H1 (cell line): ENCODE measurements at regions not wholly inside any gene's neighbourhood (a gene's known extent, or its start where the extent isn't known, plus 50 kb on each side); places are given as distances from the start of the nearest gene placed in this dataset.

Experiments used
- CTCF ChIA-PET: fragments of 300-600 bp; sonication (Branson Sonifier 250); formaldehyde crosslinking; loops from one replicate; lab custom pipeline; 2021; ENCODE audit not compliant: partially characterized antibody; lab: Charles Lee
- POLR2A ChIA-PET: fragments of 300-600 bp; sonication (Branson Sonifier 250); formaldehyde crosslinking; loops from one replicate; lab custom pipeline; 2021; ENCODE audit warnings: inconsistent platforms; ENCODE audit not compliant: partially characterized antibody; lab: Charles Lee
- DNase-seq, 2 experiments: peaks; one replicate each; pipeline versions ENCODE4 v3.0.0 to v3.0.0-alpha.2; 2010 to 2022; ENCODE audit warnings: low spot score in 2 of 2, low read depth in 1 of 2, mixed read lengths in 1 of 2
- FAIRE-seq: peaks from 2 replicates; lab custom pipeline; 2011; peaks lifted over from hg19 to GRCh38; lab: Jason Lieb, UNC
- H2AFZ ChIP-seq: 2 replicates; pipeline ENCODE4 v1.8.1; 2012; ENCODE audit warnings: low read length, inconsistent platforms
- H2AK5ac ChIP-seq: 2 replicates; pipeline ENCODE4 v1.6.1; 2013; ENCODE audit warnings: low read depth, low read length
- H2BK120ac ChIP-seq: replicated peaks from 2 replicates; pipeline ENCODE3; 2013; ENCODE audit warnings: low read depth, low read length, inconsistent platforms
- H2BK12ac ChIP-seq: 2 replicates; pipeline ENCODE4 v1.6.1; 2013; ENCODE audit warnings: low read depth, low read length
- H2BK15ac ChIP-seq: 2 replicates; pipeline ENCODE4 v1.6.1; 2013; ENCODE audit warnings: low read length
- H2BK20ac ChIP-seq: 2 replicates; pipeline ENCODE4 v1.6.1; 2013; ENCODE audit warnings: low read length
- H2BK5ac ChIP-seq: 2 replicates; pipeline ENCODE4 v1.6.1; 2013; ENCODE audit warnings: low read depth, low read length
- H3K14ac ChIP-seq: 2 replicates; pipeline ENCODE4 v1.6.1; 2013; ENCODE audit warnings: inconsistent platforms; ENCODE audit not compliant: insufficient read length
- H3K18ac ChIP-seq: 2 replicates; pipeline ENCODE4 v1.6.1; 2013; ENCODE audit warnings: low read length; ENCODE audit errors: extremely low read depth
- H3K23ac ChIP-seq: 2 replicates; pipeline ENCODE4 v1.6.1; 2013; ENCODE audit warnings: inconsistent platforms; ENCODE audit not compliant: insufficient read length
- H3K23me2 ChIP-seq: 2 replicates; pipeline ENCODE4 v1.6.1; 2013; ENCODE audit warnings: low read depth, low read length
- H3K27ac ChIP-seq: 2 replicates; pipeline ENCODE4 v1.6.1; 2011; ENCODE audit warnings: low read depth, low read length, inconsistent platforms
- H3K27me3 ChIP-seq, 4 experiments: replicated peaks in 1 of 4; 1 replicate in 1 of 4; 2 replicates in 3 of 4; pipeline versions ENCODE4 v1.6.1 to v1.8.1; 2011 to 2013; ENCODE audit warnings: low read length in 3 of 4, mild to moderate bottlenecking in 3 of 4, inconsistent platforms in 2 of 4, mixed read lengths in 2 of 4, moderate library complexity in 1 of 4; ENCODE audit not compliant: control insufficient read depth in 3 of 4, insufficient read depth in 3 of 4; ENCODE audit errors: extremely low read depth in 1 of 4
- H3K36me3 ChIP-seq, 4 experiments: 2 replicates each; pipeline versions ENCODE4 v1.6.1 to v1.8.1; 2011 to 2013; ENCODE audit warnings: mild to moderate bottlenecking in 4 of 4, low read length in 3 of 4, moderate library complexity in 2 of 4, control low read depth in 1 of 4, inconsistent platforms in 1 of 4; ENCODE audit not compliant: insufficient read depth in 4 of 4, control insufficient read depth in 2 of 4
- H3K4ac ChIP-seq: replicated peaks from 2 replicates; pipeline ENCODE3; 2013; ENCODE audit warnings: low read length, low read depth, mixed read lengths, inconsistent platforms; ENCODE audit not compliant: insufficient read length
- H3K4me1 ChIP-seq, 4 experiments: replicated peaks in 1 of 4; 1 replicate in 1 of 4; 2 replicates in 3 of 4; pipeline versions ENCODE4 v1.6.1 to v1.8.1; 2011 to 2013; ENCODE audit warnings: low read length in 3 of 4, inconsistent platforms in 2 of 4, mixed read lengths in 1 of 4; ENCODE audit not compliant: insufficient read depth in 4 of 4, control insufficient read depth in 3 of 4
- H3K4me2 ChIP-seq, 2 experiments: 2 replicates each; pipeline versions ENCODE4 v1.6.1 to v1.8.1; 2011 to 2013; ENCODE audit warnings: low read depth in 2 of 2, low read length in 2 of 2, control low read depth in 1 of 2, inconsistent platforms in 1 of 2, mild to moderate bottlenecking in 1 of 2; ENCODE audit not compliant: insufficient read depth in 1 of 2
- H3K4me3 ChIP-seq, 4 experiments: fragments of 200-600, 300-600 bp in 1 of 4; sonication (generic), shearing (Covaris generic), sonication (Bioruptor Twin) in 1 of 4; 2 replicates each; pipeline versions ENCODE4 v1.5.1 to v1.8.1; 2011 to 2016; ENCODE audit warnings: low read length in 4 of 4, low read depth in 3 of 4, control low read depth in 2 of 4, inconsistent platforms in 2 of 4, mild to moderate bottlenecking in 2 of 4, mixed read lengths in 1 of 4, moderate library complexity in 1 of 4; ENCODE audit not compliant: insufficient read depth in 2 of 4; ENCODE audit errors: extremely low read depth in 1 of 4
- H3K56ac ChIP-seq: replicated peaks from 2 replicates; pipeline ENCODE3; 2013; ENCODE audit warnings: low read depth, mild to moderate bottlenecking, mixed read lengths, low read length, inconsistent platforms; ENCODE audit not compliant: insufficient read length
- H3K79me1 ChIP-seq: 2 replicates; pipeline ENCODE4 v1.6.1; 2013; ENCODE audit warnings: low read depth, low read length, control low read depth
- H3K79me2 ChIP-seq, 2 experiments: 2 replicates each; pipeline versions ENCODE4 v1.6.1 to v1.8.1; 2012 to 2013; ENCODE audit warnings: low read length in 2 of 2, mild to moderate bottlenecking in 2 of 2, inconsistent platforms in 1 of 2; ENCODE audit not compliant: insufficient read depth in 2 of 2, control insufficient read depth in 1 of 2
- H3K9ac ChIP-seq, 4 experiments: replicated peaks in 1 of 4; 1 replicate in 1 of 4; 2 replicates in 3 of 4; pipeline versions ENCODE4 v1.6.1 to v1.8.1; 2011 to 2013; ENCODE audit warnings: low read depth in 3 of 4, low read length in 3 of 4, control low read depth in 2 of 4, mild to moderate bottlenecking in 2 of 4, moderate library complexity in 2 of 4, inconsistent platforms in 1 of 4; ENCODE audit errors: extremely low read depth in 1 of 4
- H3K9me3 ChIP-seq, 2 experiments: 2 replicates each; pipeline versions ENCODE4 v1.6.1 to v1.8.1; 2012 to 2013; ENCODE audit warnings: mild to moderate bottlenecking in 2 of 2, moderate library complexity in 2 of 2, control low read depth in 1 of 2, inconsistent platforms in 1 of 2, low read depth in 1 of 2, low read length in 1 of 2, mixed read lengths in 1 of 2; ENCODE audit not compliant: insufficient read depth in 2 of 2
- H4K20me1 ChIP-seq, 2 experiments: replicated peaks in 1 of 2; 2 replicates each; pipeline versions ENCODE3 to v1.8.1; 2011 to 2013; ENCODE audit warnings: inconsistent platforms in 2 of 2, low read length in 2 of 2, mild to moderate bottlenecking in 1 of 2; ENCODE audit not compliant: insufficient read depth in 2 of 2, control insufficient read depth in 1 of 2
- H4K5ac ChIP-seq: 2 replicates; pipeline ENCODE4 v1.6.1; 2013; ENCODE audit warnings: low read length, low read depth, mixed read lengths, inconsistent platforms; ENCODE audit not compliant: insufficient read length
- H4K8ac ChIP-seq: 2 replicates; pipeline ENCODE4 v1.8.0; 2013; ENCODE audit warnings: mild to moderate bottlenecking, moderate library complexity, low read length, inconsistent platforms; ENCODE audit not compliant: insufficient read depth; ENCODE audit errors: extremely low read depth
- H4K91ac ChIP-seq: replicated peaks from 2 replicates; pipeline ENCODE3; 2013; ENCODE audit warnings: low read length, mixed read lengths, inconsistent platforms; ENCODE audit not compliant: insufficient read length
- BCL11A ChIP-seq, 2 experiments: IDR thresholded peaks; one replicate each; pipeline ENCODE4 v1.6.1; 2011; ENCODE audit warnings: low read depth in 2 of 2, low read length in 2 of 2, mild to moderate bottlenecking in 2 of 2
- CBX8 ChIP-seq: fragments of 300-800, 300-1000 bp; sonication (generic); IDR thresholded peaks from 2 replicates; pipeline ENCODE4 v1.7.1; 2016; ENCODE audit warnings: low read depth, low read length, borderline replicate concordance
- EZH2 ChIP-seq: fragments of 200-600 bp; sonication (generic); IDR thresholded peaks from 2 replicates; pipeline ENCODE4 v1.7.1; 2012; ENCODE audit warnings: low read depth, mild to moderate bottlenecking, moderate library complexity, low read length, inconsistent platforms; ENCODE audit not compliant: severe bottlenecking
- HDAC2 ChIP-seq, 2 experiments: fragments of 300-600 bp in 1 of 2; sonication (generic) in 1 of 2; IDR thresholded peaks; 2 replicates each; pipeline ENCODE4 v1.6.1; 2011 to 2012; ENCODE audit warnings: low read depth in 2 of 2, low read length in 2 of 2, mild to moderate bottlenecking in 2 of 2, moderate library complexity in 2 of 2, borderline replicate concordance in 1 of 2, inconsistent platforms in 1 of 2
- JUN ChIP-seq: IDR thresholded peaks from 2 replicates; pipeline ENCODE4 v1.6.1; 2011; ENCODE audit warnings: low read depth, mild to moderate bottlenecking, improper control_type of control experiment, low read length
- JUND ChIP-seq: IDR thresholded peaks from 2 replicates; pipeline ENCODE4 v1.6.1; 2011; ENCODE audit warnings: mild to moderate bottlenecking, improper control_type of control experiment, low read length
- POLR2AphosphoS5 ChIP-seq: IDR thresholded peaks from 2 replicates; pipeline ENCODE4 v1.6.1; 2011; ENCODE audit warnings: low read depth, low read length
- RBBP5 ChIP-seq: IDR thresholded peaks from 2 replicates; pipeline ENCODE4 v1.7.1; 2012; ENCODE audit warnings: low read depth, mild to moderate bottlenecking, inconsistent platforms, low read length, moderate library complexity, borderline replicate concordance
- RFX5 ChIP-seq: IDR thresholded peaks from 2 replicates; pipeline ENCODE4 v1.6.1; 2011; ENCODE audit warnings: low read depth, low read length, improper control_type of control experiment, borderline replicate concordance
- SP4 ChIP-seq: IDR thresholded peaks from 2 replicates; pipeline ENCODE4 v1.6.1; 2012; ENCODE audit warnings: low read length, inconsistent platforms
- TAF7 ChIP-seq: optimal IDR thresholded peaks from 2 replicates; pipeline ENCODE3; 2011; ENCODE audit warnings: low read depth, mild to moderate bottlenecking, inconsistent platforms, low read length, moderate library complexity, borderline replicate concordance
- ZNF274 ChIP-seq: IDR thresholded peaks from 2 replicates; pipeline ENCODE4 v1.7.0; 2012; ENCODE audit warnings: low read length, borderline replicate concordance; ENCODE audit errors: extremely low read depth
- WGBS, 2 experiments: shearing (Covaris generic) in 1 of 2; methylation state at CpG; one replicate each; pipeline versions ENCODE4 v1.1.6 to v1.1.7; 2013 to 2015; ENCODE audit warnings: low lambda C conversion rate in 2 of 2, mixed read lengths in 2 of 2, inconsistent platforms in 1 of 2, low coverage in 1 of 2, missing lambda C conversion rate in 1 of 2; ENCODE audit not compliant: insufficient replicate concordance in 2 of 2, insufficient coverage in 1 of 2, insufficient read length in 1 of 2; ENCODE audit errors: extremely low coverage in 1 of 2, missing lambda C conversion rate in 1 of 2; 5-methylcytosine and 5-hydroxymethylcytosine counted together
- TF ChIP-seq, protein P1 (sequence below): IDR thresholded peaks from 2 replicates; pipeline ENCODE4 v1.6.1; 2011; ENCODE audit warnings: low read depth, mild to moderate bottlenecking, low read length; ENCODE audit not compliant: insufficient read depth

DNA sequence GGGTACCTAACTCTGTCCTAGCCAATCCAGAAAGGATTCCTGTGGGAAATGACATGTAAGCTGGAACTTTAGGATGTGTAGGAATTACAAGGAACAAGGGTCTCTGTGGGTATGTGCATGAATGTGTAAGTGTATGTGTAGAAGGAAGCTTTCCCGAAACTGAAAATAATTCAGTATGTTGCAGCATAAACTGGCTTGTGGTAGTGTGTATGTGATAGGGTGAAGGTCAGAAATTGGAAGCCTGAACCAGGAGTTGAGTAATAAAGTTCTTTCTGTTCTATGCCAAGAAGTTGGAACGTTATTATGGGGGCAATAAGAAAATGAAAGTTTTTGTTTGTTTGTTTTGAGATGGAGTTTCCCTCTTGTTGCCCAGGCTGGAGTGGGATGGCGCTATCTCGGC lies 323.1 kb upstream of the KITLG start:
- no peak overlapping the region for H3K18ac ChIP-seq
- H3K23me2 ChIP-seq: peaks cover 2% of the 10 kb centered on the region; the same call in 1 of the 2 replicates
- H3K36me3 ChIP-seq: no peaks in the 10 kb centered on the region
- no peak overlapping the region for H2BK15ac ChIP-seq
- no peak overlapping the region for H2BK5ac ChIP-seq
- H3K79me2 ChIP-seq: no peaks in the 10 kb centered on the region
- H4K5ac ChIP-seq: no peak overlapping the region
- no peak overlapping the region for H4K91ac ChIP-seq
- no peaks in the 10 kb centered on the region for H3K27me3 ChIP-seq
- no peak overlapping the region for H2BK12ac ChIP-seq
- no peak overlapping the region for H2AFZ ChIP-seq
- FAIRE-seq (no peak), DNase-seq (no peak)
- TF ChIP-seq HDAC2 (IDR thresholded peaks at IDR 0.05; ENCODE audit: borderline replicate concordance in 1 of 2, low read depth in 2 of 2, low read length in 2 of 2) (no peak), ZNF274 (no peak), RFX5 (no peak), EZH2 (no peak), CBX8 (no peak), SP4 (no peak), BCL11A (IDR thresholded peaks at IDR 0.05; ENCODE audit: low read depth in 2 of 2, low read length in 2 of 2) (no peak), RBBP5 (no peak), JUND (no peak), POLR2AphosphoS5 (no peak), JUN (no peak), TAF7 (no peak)
- TF ChIP-seq, protein P1, sequence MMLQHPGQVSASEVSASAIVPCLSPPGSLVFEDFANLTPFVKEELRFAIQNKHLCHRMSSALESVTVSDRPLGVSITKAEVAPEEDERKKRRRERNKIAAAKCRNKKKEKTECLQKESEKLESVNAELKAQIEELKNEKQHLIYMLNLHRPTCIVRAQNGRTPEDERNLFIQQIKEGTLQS: no peak
- no peak overlapping the region for H3K9ac ChIP-seq
- no peak overlapping the region for H3K23ac ChIP-seq
- ChIA-PET CTCF (no interaction called here), POLR2A (no interaction called here)
- no peaks in the 10 kb centered on the region for H3K9me3 ChIP-seq
- H3K4ac ChIP-seq: no peak overlapping the region
- no peak overlapping the region for H2BK20ac ChIP-seq
- H3K4me2 ChIP-seq: no peak overlapping the region
- no peak overlapping the region for H2BK120ac ChIP-seq
- no peaks in the 10 kb centered on the region for H4K20me1 ChIP-seq
- H3K27ac ChIP-seq: no peak overlapping the region
- WGBS, 2 experiments: 83% methylated on average over 4 of the region's 4 CpGs; no CpG with 5 or more reads in 1 of the 2 experiments
- no peaks in the 10 kb centered on the region for H3K79me1 ChIP-seq
- no peaks in the 10 kb centered on the region for H3K4me1 ChIP-seq
- no peak overlapping the region for H2AK5ac ChIP-seq
- no peak overlapping the region for H3K56ac ChIP-seq
- no peak overlapping the region for H3K14ac ChIP-seq
- no peak overlapping the region for H4K8ac ChIP-seq
- no peak overlapping the region for H3K4me3 ChIP-seq
